Gastroesophageal sphincter (tissue), 4 donors: ENCODE measurements at regions not wholly inside any gene's neighbourhood (a gene's known extent, or its start where the extent isn't known, plus 50 kb on each side); places are given as distances from the start of the nearest gene placed in this dataset.

Source experiments
- ATAC-seq: fragments of 150-250 bp; one replicate; pipeline ENCODE4 v1.9.1; 2016; ENCODE audit warnings: mild to moderate bottlenecking, moderate library complexity
- H3K27ac ChIP-seq, 4 donors: fragments of 200-600 bp; sonication (generic) in 3 of 4; 1 replicate in 3 of 4; 2 replicates in 1 of 4; pipeline ENCODE4 v1.5.1; 2016 to 2019
- H3K27me3 ChIP-seq: fragments of 200-600 bp; sonication (generic); one replicate; pipeline ENCODE4 v1.5.1; 2019
- H3K36me3 ChIP-seq, 2 donors: fragments of 200-600 bp; sonication (generic); one replicate each; pipeline ENCODE4 v1.5.1; 2019; ENCODE audit warnings: control low read depth in 1 of 2
- H3K4me1 ChIP-seq, 3 donors: fragments of 200-600 bp; sonication (generic); 1 replicate in 2 of 3; 2 replicates in 1 of 3; pipeline ENCODE4 v1.5.1; 2016 to 2019; ENCODE audit warnings: control low read depth in 2 of 3
- H3K4me3 ChIP-seq, 2 donors: fragments of 200-600 bp; sonication (generic); one replicate each; pipeline ENCODE4 v1.5.1; 2019; ENCODE audit warnings: mild to moderate bottlenecking in 1 of 2, moderate library complexity in 1 of 2
- H3K9me3 ChIP-seq, 3 donors: fragments of 200-600 bp; sonication (generic); one replicate each; pipeline ENCODE4 v1.5.1; 2017 to 2019; ENCODE audit warnings: control low read depth in 2 of 3
- EP300 ChIP-seq: sonication (generic); formaldehyde crosslinking; IDR thresholded peaks from one replicate; pipeline ENCODE4 v1.6.1; 2017; ENCODE audit warnings: antibody characterized with exemption, mild to moderate bottlenecking
- POLR2A ChIP-seq, 2 donors: fragments of 450-650 bp; IDR thresholded peaks; one replicate each; pipeline ENCODE4 v1.6.1; 2017; ENCODE audit warnings: antibody characterized with exemption in 2 of 2, mild to moderate bottlenecking in 2 of 2, moderate library complexity in 1 of 2
- POLR2AphosphoS5 ChIP-seq: sonication (generic); formaldehyde crosslinking; IDR thresholded peaks from one replicate; pipeline ENCODE4 v1.6.1; 2017; ENCODE audit warnings: antibody characterized with exemption
- WGBS, 2 donors: methylation state at CpG; one replicate each; pipeline ENCODE4 v1.1.5; 2018; ENCODE audit warnings: low coverage in 1 of 2; 5-methylcytosine and 5-hydroxymethylcytosine counted together
- TF ChIP-seq, protein P1 (sequence below), 4 experiments: fragments of 200-600 bp in 2 of 4; fragments of 450-650 bp in 2 of 4; sonication (generic) in 1 of 4; IDR thresholded peaks; one replicate each; pipeline ENCODE4 v1.5.1; 2017 to 2019; ENCODE audit warnings: antibody characterized with exemption in 4 of 4, mild to moderate bottlenecking in 2 of 4, moderate library complexity in 2 of 4

DNA sequence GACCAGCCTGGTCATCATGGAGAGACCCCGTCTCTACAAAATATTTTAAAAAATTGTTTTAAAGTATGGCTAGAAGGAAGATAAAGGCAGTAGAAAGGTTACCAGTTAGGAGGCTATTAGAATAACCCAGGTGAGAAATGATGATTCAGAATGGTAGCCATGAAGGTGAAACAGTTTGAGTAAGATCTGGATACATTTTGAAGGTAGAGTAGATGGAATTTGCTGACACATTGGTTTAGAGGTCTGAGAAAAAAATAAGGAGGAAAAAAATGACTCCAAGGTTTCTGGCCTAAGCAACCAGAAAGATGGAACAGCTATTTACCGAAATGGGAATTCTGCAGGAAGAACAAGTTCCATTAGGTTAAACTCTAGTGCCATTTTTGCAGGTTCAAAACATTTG is 167.9 kb upstream of the TAB2 start:
- 95 to 100% methylated on average over 2 of the region's 2 CpGs for WGBS, 2 donors
- no peaks in the 10 kb centered on the region for H3K27me3 ChIP-seq
- H3K27ac ChIP-seq: no peak overlapping the region
- no peak for TF ChIP-seq POLR2A (IDR thresholded peaks at IDR 0.05)
- no peak for TF ChIP-seq POLR2AphosphoS5
- TF ChIP-seq, protein P1, sequence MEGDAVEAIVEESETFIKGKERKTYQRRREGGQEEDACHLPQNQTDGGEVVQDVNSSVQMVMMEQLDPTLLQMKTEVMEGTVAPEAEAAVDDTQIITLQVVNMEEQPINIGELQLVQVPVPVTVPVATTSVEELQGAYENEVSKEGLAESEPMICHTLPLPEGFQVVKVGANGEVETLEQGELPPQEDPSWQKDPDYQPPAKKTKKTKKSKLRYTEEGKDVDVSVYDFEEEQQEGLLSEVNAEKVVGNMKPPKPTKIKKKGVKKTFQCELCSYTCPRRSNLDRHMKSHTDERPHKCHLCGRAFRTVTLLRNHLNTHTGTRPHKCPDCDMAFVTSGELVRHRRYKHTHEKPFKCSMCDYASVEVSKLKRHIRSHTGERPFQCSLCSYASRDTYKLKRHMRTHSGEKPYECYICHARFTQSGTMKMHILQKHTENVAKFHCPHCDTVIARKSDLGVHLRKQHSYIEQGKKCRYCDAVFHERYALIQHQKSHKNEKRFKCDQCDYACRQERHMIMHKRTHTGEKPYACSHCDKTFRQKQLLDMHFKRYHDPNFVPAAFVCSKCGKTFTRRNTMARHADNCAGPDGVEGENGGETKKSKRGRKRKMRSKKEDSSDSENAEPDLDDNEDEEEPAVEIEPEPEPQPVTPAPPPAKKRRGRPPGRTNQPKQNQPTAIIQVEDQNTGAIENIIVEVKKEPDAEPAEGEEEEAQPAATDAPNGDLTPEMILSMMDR (IDR thresholded peaks at IDR 0.05): no peak
- TF ChIP-seq EP300: no peak
- H3K36me3 ChIP-seq: no peaks in the 10 kb centered on the region
- no peak overlapping the region for H3K4me3 ChIP-seq
- peaks cover 0 to 5% (median 0%) of the 10 kb centered on the region in 3 donors for H3K9me3 ChIP-seq
- no peak for ATAC-seq
- H3K4me1 ChIP-seq: no peaks in the 10 kb centered on the region

DNA sequence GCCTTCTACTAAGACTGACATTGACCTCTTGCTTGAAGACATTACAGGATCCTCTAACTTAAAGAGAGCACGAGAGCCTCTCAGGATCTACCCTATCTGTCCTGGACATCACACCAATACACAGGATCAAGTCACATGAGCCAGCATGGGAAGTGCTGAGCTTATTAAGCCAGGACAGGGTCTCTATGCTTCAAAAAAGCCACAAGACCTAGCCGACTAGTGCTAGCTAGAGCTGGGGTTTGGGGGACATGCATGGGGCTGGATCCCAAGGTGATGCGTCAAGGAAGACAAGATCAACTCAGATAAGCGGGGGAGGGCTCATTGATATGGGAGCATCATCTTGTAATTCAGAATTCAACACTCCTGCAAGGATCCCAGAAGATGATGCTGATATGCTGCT is 167.2 kb upstream of the TAB2 start:
- 57 to 100% methylated on average over 2 of the region's 4 CpGs for WGBS, 2 donors
- Histone ChIP-seq H3K4me3 (no peak overlapping the region), H3K9me3 (peaks cover 0 to 5% (median 0%) of the 10 kb centered on the region in 3 donors), H3K4me1 (no peaks in the 10 kb centered on the region), H3K27ac (no peak overlapping the region), H3K36me3 (no peaks in the 10 kb centered on the region), H3K27me3 (no peaks in the 10 kb centered on the region)
- ATAC-seq: no peak
- TF ChIP-seq, protein P1 (IDR thresholded peaks at IDR 0.05): no peak
- TF ChIP-seq EP300 (no peak), POLR2A (IDR thresholded peaks at IDR 0.05) (no peak), POLR2AphosphoS5 (no peak)

DNA sequence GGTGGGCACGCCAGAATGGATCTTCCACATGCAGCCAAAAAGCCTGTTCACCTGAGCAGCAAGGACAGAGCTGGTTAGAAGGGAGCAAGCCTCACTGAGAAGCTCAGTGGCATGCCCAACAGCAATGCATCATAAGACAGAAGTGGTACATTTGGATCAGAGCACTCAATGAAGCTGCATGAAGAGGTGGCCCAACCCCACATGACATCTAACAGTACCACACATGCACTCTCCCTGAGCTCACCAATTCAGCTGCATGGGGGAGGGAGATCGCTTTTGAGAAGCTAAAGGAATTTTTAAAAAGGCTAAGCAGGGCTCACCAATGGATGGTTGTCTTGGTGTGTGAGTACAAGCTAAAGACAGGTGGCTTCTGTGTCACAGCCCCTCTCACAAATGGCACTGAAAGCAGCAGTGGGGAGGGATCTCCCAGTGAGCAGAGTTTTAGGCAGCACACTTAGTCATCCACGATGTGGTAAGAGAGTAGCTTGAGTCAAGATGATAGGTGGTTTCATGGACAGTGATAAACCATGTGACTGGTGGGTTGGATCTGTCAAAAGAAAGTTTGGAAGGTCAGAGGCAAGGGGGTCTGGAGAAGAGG is 166.6 kb upstream of the TAB2 start:
- no peak overlapping the region for H3K4me3 ChIP-seq
- H3K27me3 ChIP-seq: no peaks in the 10 kb centered on the region
- H3K9me3 ChIP-seq: peaks cover 0 to 5% (median 0%) of the 10 kb centered on the region in 3 donors
- no peak overlapping the region for H3K27ac ChIP-seq
- no peaks in the 10 kb centered on the region for H3K4me1 ChIP-seq
- H3K36me3 ChIP-seq: no peaks in the 10 kb centered on the region
- no peak for TF ChIP-seq EP300
- TF ChIP-seq, protein P1 (IDR thresholded peaks at IDR 0.05): no peak
- no peak for TF ChIP-seq POLR2A (IDR thresholded peaks at IDR 0.05)
- no peak for TF ChIP-seq POLR2AphosphoS5
- WGBS, 2 donors: 80 to 90% methylated on average over 1 to 2 of the region's 3 CpGs
- no peak for ATAC-seq

- no peak for ATAC-seq
- no peaks in the 10 kb centered on the region for H3K27me3 ChIP-seq
- no peaks in the 10 kb centered on the region for H3K4me1 ChIP-seq
- no peak overlapping the region for H3K27ac ChIP-seq
- H3K36me3 ChIP-seq: no peaks in the 10 kb centered on the region
- peaks cover 0 to 5% (median 0%) of the 10 kb centered on the region in 3 donors for H3K9me3 ChIP-seq
- no CpG with 5 or more reads among the region's 1 CpG for WGBS, 2 donors
- no peak for TF ChIP-seq POLR2A (IDR thresholded peaks at IDR 0.05)
- TF ChIP-seq POLR2AphosphoS5: no peak
- no peak for TF ChIP-seq EP300
- TF ChIP-seq, protein P1 (IDR thresholded peaks at IDR 0.05): no peak
- no peak overlapping the region for H3K4me3 ChIP-seq
Observed at GRCh38 chr6:149152521-149152920, 165.0 kb upstream of the TAB2 start.

DNA sequence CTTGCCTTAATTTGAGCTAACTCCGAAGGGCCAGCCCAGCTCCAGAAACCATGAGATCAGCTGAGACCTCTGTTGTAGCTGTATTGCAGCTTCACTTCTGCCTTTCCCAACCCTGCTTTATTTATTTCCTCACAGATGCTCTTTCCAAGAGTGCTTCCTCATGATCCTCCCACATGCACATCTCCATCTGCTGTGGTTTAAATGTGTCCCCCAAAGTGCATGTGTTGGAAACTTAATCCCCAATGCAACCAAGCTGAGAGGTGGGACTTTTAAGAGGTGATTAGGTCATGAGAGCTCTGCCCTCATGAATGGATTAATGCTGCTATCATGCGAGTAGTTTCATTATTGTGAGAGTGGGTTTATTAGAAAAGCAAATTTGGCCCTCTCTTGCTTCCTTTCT is 164.4 kb upstream of the TAB2 start:
- Histone ChIP-seq H3K9me3 (peaks cover 0 to 5% (median 0%) of the 10 kb centered on the region in 3 donors), H3K4me1 (no peaks in the 10 kb centered on the region), H3K27ac (no peak overlapping the region), H3K27me3 (no peaks in the 10 kb centered on the region), H3K36me3 (no peaks in the 10 kb centered on the region), H3K4me3 (no peak overlapping the region)
- 56 to 92% methylated on average over 1 to 2 of the region's 2 CpGs for whole genome bisulfite sequencing, 2 donors
- no peak for TF ChIP-seq POLR2A (IDR thresholded peaks at IDR 0.05)
- no peak for TF ChIP-seq POLR2AphosphoS5
- no peak for TF ChIP-seq EP300
- TF ChIP-seq, protein P1 (IDR thresholded peaks at IDR 0.05): no peak
- ATAC-seq: no peak
